HG03469 (cell line): ENCODE measurements at regions not wholly inside any gene's neighbourhood (a gene's known extent, or its start where the extent isn't known, plus 50 kb on each side); places are given as distances from the start of the nearest gene placed in this dataset.
"Not testable (repeated sequence)": the region's sequence is repeated elsewhere in the genome, so short reads cannot be mapped to it uniquely, and the experiment has no call there.

ENCODE experiments used
- ATAC-seq: cut with Tn5 transposase; IDR thresholded peaks from one replicate; pipeline ENCODE4 v1.9.1; 2021; ENCODE audit warnings: mild to moderate bottlenecking, moderate library complexity, moderate number of reproducible peaks; ENCODE audit not compliant: unreplicated experiment

GRCh38 chr9:79469164-79469563 is 102.6 kb upstream of the TLE4 start:
- ATAC-seq: no peak

- ATAC-seq: no peak
Observed at GRCh38 chr9:79470954-79471353, 100.8 kb upstream of the TLE4 start.

GRCh38 chr9:79471580-79472543 is 99.9 kb upstream of the TLE4 start:
- ATAC-seq: no peak

- no peak for ATAC-seq
Observed at GRCh38 chr9:79473704-79474103, 98.1 kb upstream of the TLE4 start.

- no peak for ATAC-seq
Observed at GRCh38 chr9:79477241-79477840, 94.4 kb upstream of the TLE4 start.

GRCh38 chr9:79477955-79478771 is 93.6 kb upstream of the TLE4 start:
- ATAC-seq: peak; percentile 57

- ATAC-seq: no peak
Observed at GRCh38 chr9:79480639-79481038, 91.1 kb upstream of the TLE4 start.

- ATAC-seq: no peak
Observed at GRCh38 chr9:79481846-79482477, 89.8 kb upstream of the TLE4 start.

GRCh38 chr9:79485258-79485657 is 86.5 kb upstream of the TLE4 start:
- no peak for ATAC-seq

- no peak for ATAC-seq
Observed at GRCh38 chr9:79489261-79490000, 82.3 kb upstream of the TLE4 start.

- no peak for ATAC-seq
Observed at GRCh38 chr9:79490657-79491248, 81.0 kb upstream of the TLE4 start.

- no peak for ATAC-seq
Observed at GRCh38 chr9:79492092-79493009, 79.4 kb upstream of the TLE4 start.

- not testable (repeated sequence) for ATAC-seq
Observed at GRCh38 chr9:79500196-79500864, 71.4 kb upstream of the TLE4 start.

- ATAC-seq: no peak
Observed at GRCh38 chr9:79501546-79501945, 70.2 kb upstream of the TLE4 start.

- ATAC-seq: no peak
Observed at GRCh38 chr9:79507801-79508200, 64.0 kb upstream of the TLE4 start.

GRCh38 chr9:79512251-79512650 is 59.5 kb upstream of the TLE4 start:
- no peak for ATAC-seq
